ENCODE measurements at regions not wholly inside any gene's neighbourhood (a gene's known extent, or its start where the extent isn't known, plus 50 kb on each side); places are given as distances from the start of the nearest gene placed in this dataset.

- Histone ChIP-seq H3K4me3 (no peak overlapping the region), H3K27ac (no peak overlapping the region), H3K4me1 (no peaks in the 10 kb centered on the region), H3K27me3 (no peaks in the 10 kb centered on the region), H3K9me3 (no peaks in the 10 kb centered on the region), H3K36me3 (no peaks in the 10 kb centered on the region)
- TF ChIP-seq CTCF (IDR thresholded peaks at IDR 0.05): no peak
- no peak for DNase-seq (ENCODE audit: low spot score)
Measured at GRCh38 chr9:88243736-88244135, 105.5 kb upstream of the SPATA31C2 start.

- Histone ChIP-seq H3K9me3 (no peaks in the 10 kb centered on the region), H3K27me3 (no peaks in the 10 kb centered on the region), H3K27ac (no peak overlapping the region), H3K36me3 (no peaks in the 10 kb centered on the region), H3K4me3 (no peak overlapping the region), H3K4me1 (no peaks in the 10 kb centered on the region)
- DNase-seq (ENCODE audit: low spot score): no peak
- no peak for TF ChIP-seq CTCF (IDR thresholded peaks at IDR 0.05)
Measured at GRCh38 chr9:88242879-88243278, 104.6 kb upstream of the SPATA31C2 start.

DNA sequence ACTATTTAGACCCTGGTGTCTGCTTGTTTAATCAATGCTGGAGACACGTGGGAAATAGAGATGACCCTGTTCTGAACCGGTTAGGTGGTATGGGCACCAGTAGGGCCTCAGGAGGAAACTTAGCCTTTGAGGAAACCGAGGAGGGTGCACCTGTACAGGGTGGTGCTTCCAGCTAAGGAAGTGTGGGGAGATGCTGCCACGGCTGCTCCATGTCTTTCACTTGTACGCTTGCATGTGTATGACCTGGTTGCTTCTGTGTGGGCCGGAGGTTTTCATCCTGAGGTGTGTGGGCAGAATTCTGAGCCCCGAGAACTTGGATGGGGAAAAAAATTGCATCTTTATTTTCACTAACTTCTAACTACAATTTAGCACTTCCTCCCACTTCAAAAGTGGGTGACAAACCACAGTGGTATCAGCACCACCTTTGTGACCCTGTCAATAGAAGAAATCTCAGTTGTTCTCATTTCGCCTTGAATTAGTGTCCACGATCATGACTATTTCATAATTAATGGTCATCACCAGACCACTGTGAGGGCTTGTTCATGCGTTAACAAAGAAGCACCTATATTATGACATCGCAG is 99.8 kb upstream of the SPATA31C2 start:
- H3K4me3 ChIP-seq: no peak overlapping the region
- TF ChIP-seq CTCF (IDR thresholded peaks at IDR 0.05): no peak
- DNase-seq (ENCODE audit: low spot score): no peak
- no peaks in the 10 kb centered on the region for H3K36me3 ChIP-seq
- no peaks in the 10 kb centered on the region for H3K9me3 ChIP-seq
- H3K27ac ChIP-seq: no peak overlapping the region
- no peaks in the 10 kb centered on the region for H3K27me3 ChIP-seq
- H3K4me1 ChIP-seq: peaks cover 0 to 8% of the 10 kb centered on the region in 2 donors

- peaks cover 0 to 8% of the 10 kb centered on the region in 2 donors for H3K4me1 ChIP-seq
- no peak overlapping the region for H3K27ac ChIP-seq
- DNase-seq (ENCODE audit: low spot score): no peak
- no peaks in the 10 kb centered on the region for H3K27me3 ChIP-seq
- no peak overlapping the region for H3K4me3 ChIP-seq
- TF ChIP-seq CTCF (IDR thresholded peaks at IDR 0.05): no peak
- no peaks in the 10 kb centered on the region for H3K9me3 ChIP-seq
- no peaks in the 10 kb centered on the region for H3K36me3 ChIP-seq
Measured at GRCh38 chr9:88237479-88237961, 99.2 kb upstream of the SPATA31C2 start.

DNA sequence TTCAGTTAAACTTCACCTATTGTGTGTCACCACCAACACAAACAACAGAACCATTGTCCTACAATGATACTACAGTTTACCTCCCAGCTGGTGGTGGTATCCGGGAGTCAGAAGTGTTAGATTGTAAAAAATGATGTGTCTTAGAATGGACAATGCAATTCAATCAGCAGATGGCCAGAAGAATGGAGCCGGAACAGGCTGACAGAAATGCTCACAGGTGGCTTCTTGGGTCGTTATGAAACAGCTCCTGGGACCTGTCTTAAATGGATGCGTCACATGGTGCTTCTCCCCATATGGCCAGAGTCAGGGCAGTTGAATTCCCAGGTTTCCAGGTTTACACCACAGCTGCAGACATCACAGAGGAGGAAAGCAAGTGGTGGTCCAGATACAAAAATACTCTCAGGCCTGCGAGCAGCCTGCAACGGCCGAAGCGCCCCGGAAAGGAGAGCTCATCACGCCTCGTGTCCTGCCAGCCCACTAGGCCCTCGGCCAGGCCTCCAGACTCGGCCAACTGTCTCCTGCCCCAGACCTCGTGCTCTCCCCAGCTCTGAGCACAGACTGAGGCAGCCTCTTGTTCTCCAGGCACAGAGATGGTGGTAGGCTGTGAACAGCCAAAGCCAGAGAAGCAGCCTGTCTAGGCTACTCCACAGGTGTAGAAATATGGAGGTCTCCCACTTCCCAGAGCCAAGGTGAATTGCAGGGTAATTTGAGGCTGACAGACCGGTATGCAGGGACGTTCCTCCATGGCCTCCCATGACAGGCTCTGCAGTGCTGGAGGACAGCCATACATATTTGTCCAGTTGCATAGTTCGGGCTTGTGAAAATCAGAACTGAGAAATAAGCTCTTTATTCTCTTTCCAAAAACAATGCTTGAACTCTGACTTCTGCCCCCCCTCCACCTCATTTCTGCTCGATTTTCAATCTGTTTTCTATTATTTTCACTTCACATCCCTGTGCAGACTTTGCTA is 98.5 kb upstream of the SPATA31C2 start:
- Histone ChIP-seq H3K36me3 (no peaks in the 10 kb centered on the region), H3K27ac (peak overlapping the region in 1 of 2 donors; percentile 18), H3K4me3 (no peak overlapping the region), H3K27me3 (no peaks in the 10 kb centered on the region), H3K9me3 (no peaks in the 10 kb centered on the region), H3K4me1 (peaks cover 0 to 8% of the 10 kb centered on the region in 2 donors)
- no peak for DNase-seq (ENCODE audit: low spot score)
- TF ChIP-seq CTCF (IDR thresholded peaks at IDR 0.05): no peak
